Heart right ventricle (tissue), 16 donors: ENCODE measurements at regions not wholly inside any gene's neighbourhood (a gene's known extent, or its start where the extent isn't known, plus 50 kb on each side); places are given as distances from the start of the nearest gene placed in this dataset.

Source experiments
- ATAC-seq, 8 donors: fragments of 200-7000 bp; cut with Tn5 transposase; one replicate each; pipeline ENCODE4 v1.9.1; 2020; ENCODE audit warnings: mild to moderate bottlenecking in 8 of 8, moderate library complexity in 8 of 8, moderate number of reproducible peaks in 1 of 8
- DNase-seq, 2 donors: peaks; one replicate each; pipeline ENCODE4 v3.0.0-alpha.2; 2020
- H3K27ac ChIP-seq, 10 donors: fragments of 200-600 bp; sonication (generic) in 2 of 10; one replicate each; pipeline versions ENCODE4 v1.5.0 to v1.8.0; 2020 to 2022; ENCODE audit warnings: mild to moderate bottlenecking in 3 of 10
- H3K27me3 ChIP-seq, 7 donors: fragments of 200-600 bp; one replicate each; pipeline ENCODE4 v1.8.0; 2021 to 2022; ENCODE audit warnings: mild to moderate bottlenecking in 2 of 7
- H3K36me3 ChIP-seq, 9 donors: fragments of 200-600 bp; sonication (generic) in 1 of 9; one replicate each; pipeline versions ENCODE4 v1.5.0 to v1.8.0; 2020 to 2022; ENCODE audit warnings: mild to moderate bottlenecking in 2 of 9
- H3K4me1 ChIP-seq, 9 donors: fragments of 200-600 bp; sonication (generic) in 1 of 9; one replicate each; pipeline versions ENCODE4 v1.5.0 to v1.8.0; 2020 to 2022; ENCODE audit warnings: mild to moderate bottlenecking in 4 of 9
- H3K4me3 ChIP-seq, 10 donors: fragments of 200-600 bp; sonication (generic) in 2 of 10; one replicate each; pipeline versions ENCODE4 v1.5.0 to v1.8.0; 2020 to 2022; ENCODE audit warnings: mild to moderate bottlenecking in 7 of 10, moderate library complexity in 2 of 10
- H3K9me3 ChIP-seq, 11 donors: fragments of 200-600 bp in 10 of 11; sonication (generic) in 2 of 11; one replicate each; pipeline versions ENCODE4 v1.5.0 to v1.8.0; 2013 to 2022; ENCODE audit warnings: mild to moderate bottlenecking in 2 of 11, control low read depth in 1 of 11, moderate library complexity in 1 of 11
- WGBS, 2 donors: extraction: QIAGEN DNeasy Blood & Tissue Kit; methylation state at CpG; one replicate each; pipeline ENCODE4 v1.1.7; 2013; ENCODE audit warnings: inconsistent platforms in 1 of 2; 5-methylcytosine and 5-hydroxymethylcytosine counted together
- intact Hi-C, 10 donors: fragments of 100-400 bp; cut with DNase I; formaldehyde crosslinking; loops; one replicate each; pipeline versions ENCODE4 v1.11.1 to v1.14.2; 2022
- TF ChIP-seq, protein P1 (sequence below), 9 donors: fragments of 200-600 bp; sonication (generic) in 2 of 9; IDR thresholded peaks; one replicate each; pipeline versions ENCODE4 v1.5.0 to v1.8.0; 2021 to 2022; ENCODE audit warnings: antibody characterized with exemption in 9 of 9, mild to moderate bottlenecking in 5 of 9, moderate library complexity in 1 of 9
- donor health status: Arrhythmogenic right ventricular cardiomyopathy.
- donor health status: ischemic (EF 13 %, LVEDD 7.1; RV severe dilation, severe dysfunction).
- donor health status: healthy with polysubstance abuse.
- donor health status: DM: no; HTN: yes; CAD: no.
- donor health status: DM: no; HTN: no; CAD: no.
- donor health status: ischemic (EF 25% LVEDD 6.9; RV normal size, moderate dysfunction).
- donor health status: ischemic (EF 25% LVEDD 5.7; RV mildly dilated, moderate dysfunction).
- donor health status: healthy.
- donor health status: DM: yes; HTN: yes; CAD: no.
- donor health status: Ischemic cardiomyopathy.
- donor health status: ischemic (EF 35%, LVEDD 5.7; RV mildly dilated, moderate dysfunction).
- donor health status: nonischemic (EF 11% LVEDD 7.7; RV severe dilation, severe dysfunction).
- donor health status: DM: yes; HTN: yes; CAD: no.
- donor health status: PGD.
- donor health status: ischemic (EF 29% LVEDD 5.4; RV normal size, mild dysfunction).
- donor health status: nonischemic (EF 23%, LVEDD 6.1; RV moderate dilation, normal function).

DNA sequence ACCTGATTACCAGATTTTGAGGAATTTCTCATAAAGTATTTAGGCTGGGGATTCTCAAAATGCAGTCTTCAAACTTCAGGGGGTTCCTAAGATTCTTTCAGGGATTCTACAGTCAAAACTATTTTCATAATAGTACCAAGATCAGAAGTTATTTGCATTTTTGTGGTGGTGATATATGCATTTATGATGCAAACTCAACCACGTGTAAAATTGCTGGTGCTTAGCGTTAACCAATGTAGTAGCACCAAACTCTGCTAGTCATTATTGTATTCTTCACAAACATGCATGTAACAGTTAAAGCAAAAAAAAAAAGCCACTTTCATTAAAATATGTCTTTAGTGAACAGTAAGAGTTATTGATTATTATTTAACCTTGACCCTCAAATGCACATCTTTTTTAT, 274.9 kb upstream of the DNAJC19 start:
- DNase-seq (no peak), ATAC-seq (no peak)
- intact Hi-C loops, result loop anchor here in 1 of 10 donors (5.0 kb wide), 1 partner anchor 418 kb away; no protein-coding TSS in a partner anchor
- no peaks in the 10 kb centered on the region for H3K27me3 ChIP-seq
- H3K36me3 ChIP-seq, result no peaks in the 10 kb centered on the region
- TF ChIP-seq, protein P1, sequence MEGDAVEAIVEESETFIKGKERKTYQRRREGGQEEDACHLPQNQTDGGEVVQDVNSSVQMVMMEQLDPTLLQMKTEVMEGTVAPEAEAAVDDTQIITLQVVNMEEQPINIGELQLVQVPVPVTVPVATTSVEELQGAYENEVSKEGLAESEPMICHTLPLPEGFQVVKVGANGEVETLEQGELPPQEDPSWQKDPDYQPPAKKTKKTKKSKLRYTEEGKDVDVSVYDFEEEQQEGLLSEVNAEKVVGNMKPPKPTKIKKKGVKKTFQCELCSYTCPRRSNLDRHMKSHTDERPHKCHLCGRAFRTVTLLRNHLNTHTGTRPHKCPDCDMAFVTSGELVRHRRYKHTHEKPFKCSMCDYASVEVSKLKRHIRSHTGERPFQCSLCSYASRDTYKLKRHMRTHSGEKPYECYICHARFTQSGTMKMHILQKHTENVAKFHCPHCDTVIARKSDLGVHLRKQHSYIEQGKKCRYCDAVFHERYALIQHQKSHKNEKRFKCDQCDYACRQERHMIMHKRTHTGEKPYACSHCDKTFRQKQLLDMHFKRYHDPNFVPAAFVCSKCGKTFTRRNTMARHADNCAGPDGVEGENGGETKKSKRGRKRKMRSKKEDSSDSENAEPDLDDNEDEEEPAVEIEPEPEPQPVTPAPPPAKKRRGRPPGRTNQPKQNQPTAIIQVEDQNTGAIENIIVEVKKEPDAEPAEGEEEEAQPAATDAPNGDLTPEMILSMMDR (IDR thresholded peaks at IDR 0.05), result no peak
- 82 to 84% methylated on average over 2 of the region's 2 CpGs for WGBS, 2 donors
- H3K27ac ChIP-seq, result no peak overlapping the region
- no peaks in the 10 kb centered on the region for H3K4me1 ChIP-seq
- H3K4me3 ChIP-seq, result no peak overlapping the region
- peaks cover 0 to 8% (median 0%) of the 10 kb centered on the region in 11 donors for H3K9me3 ChIP-seq

- no peak for DNase-seq
- intact Hi-C loops, result no loop called here
- Histone ChIP-seq H3K4me3 (no peak overlapping the region), H3K36me3 (no peaks in the 10 kb centered on the region), H3K27ac (no peak overlapping the region), H3K9me3 (no peaks in the 10 kb centered on the region), H3K4me1 (no peaks in the 10 kb centered on the region), H3K27me3 (peaks cover 0 to 2% (median 0%) of the 10 kb centered on the region in 7 donors)
- TF ChIP-seq, protein P1 (IDR thresholded peaks at IDR 0.05), result no peak
- no peak for ATAC-seq
- WGBS, 2 donors, result 34 to 38% methylated on average over 3 of the region's 3 CpGs
These were observed 264.3 kb upstream of the DNAJC19 start for GRCh38 chr3:181253796-181254195.

GRCh38 chr3:181252631-181253030, 263.1 kb upstream of the DNAJC19 start:
- DNase-seq (no peak), ATAC-seq (no peak)
- Histone ChIP-seq H3K27ac (no peak overlapping the region), H3K27me3 (peaks cover 0 to 2% (median 0%) of the 10 kb centered on the region in 7 donors), H3K36me3 (no peaks in the 10 kb centered on the region), H3K9me3 (no peaks in the 10 kb centered on the region), H3K4me3 (no peak overlapping the region), H3K4me1 (no peaks in the 10 kb centered on the region)
- intact Hi-C loops, result no loop called here
- TF ChIP-seq, protein P1 (IDR thresholded peaks at IDR 0.05), result no peak
- 48 to 52% methylated on average over 3 of the region's 3 CpGs for WGBS, 2 donors

DNA sequence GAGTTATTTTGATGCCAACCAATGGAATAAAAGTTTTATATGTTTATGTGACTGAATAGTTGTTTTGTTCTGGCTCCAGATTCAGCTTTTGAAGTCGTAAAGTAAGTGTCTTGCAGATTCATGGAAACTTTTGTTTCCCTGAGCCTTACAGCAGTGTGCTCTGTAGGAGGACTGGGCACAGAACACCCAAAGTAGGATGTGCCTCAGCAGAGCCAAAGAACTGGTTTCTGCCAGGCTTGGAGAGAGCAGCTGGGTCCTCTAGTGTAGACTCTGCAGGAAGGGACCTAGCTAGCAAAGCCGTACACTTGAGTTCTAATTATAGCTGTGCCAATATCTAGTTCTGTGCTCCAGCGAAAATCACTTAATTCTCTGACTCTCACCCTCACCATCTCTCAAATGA, 261.2 kb upstream of the DNAJC19 start:
- DNase-seq, result no peak
- intact Hi-C loops, result no loop called here
- Histone ChIP-seq H3K27ac (no peak overlapping the region), H3K4me1 (no peaks in the 10 kb centered on the region), H3K36me3 (no peaks in the 10 kb centered on the region), H3K9me3 (no peaks in the 10 kb centered on the region), H3K4me3 (no peak overlapping the region), H3K27me3 (peaks cover 0 to 2% (median 0%) of the 10 kb centered on the region in 7 donors)
- 49 to 55% methylated on average over 3 of the region's 3 CpGs for WGBS, 2 donors
- ATAC-seq, result no peak
- TF ChIP-seq, protein P1 (IDR thresholded peaks at IDR 0.05), result no peak
